HG03175 (cell line): ENCODE measurements at regions not wholly inside any gene's neighbourhood (a gene's known extent, or its start where the extent isn't known, plus 50 kb on each side); places are given as distances from the start of the nearest gene placed in this dataset.
"Not testable (repeated sequence)": the region's sequence is repeated elsewhere in the genome, so short reads cannot be mapped to it uniquely, and the experiment has no call there.

Experiments used
- ATAC-seq: cut with Tn5 transposase; IDR thresholded peaks from one replicate; pipeline ENCODE4 v1.9.1; 2021; ENCODE audit warnings: mild to moderate bottlenecking, moderate library complexity; ENCODE audit not compliant: unreplicated experiment

GRCh38 chr20:30386099-30386498, 871.4 kb upstream of the DEFB115 start:
- ATAC-seq = not testable (repeated sequence)

- ATAC-seq = not testable (repeated sequence)
Measured at GRCh38 chr20:30387823-30388222, 869.6 kb upstream of the DEFB115 start.

- ATAC-seq = not testable (repeated sequence)
Measured at GRCh38 chr20:30393523-30393922, 863.9 kb upstream of the DEFB115 start.

GRCh38 chr20:30397111-30397510, 860.4 kb upstream of the DEFB115 start:
- ATAC-seq = not testable (repeated sequence)

- not testable (repeated sequence) for ATAC-seq
Measured at GRCh38 chr20:30405061-30405460, 852.4 kb upstream of the DEFB115 start.

GRCh38 chr20:30405585-30405984, 851.9 kb upstream of the DEFB115 start:
- ATAC-seq = not testable (repeated sequence)

- not testable (repeated sequence) for ATAC-seq
Measured at GRCh38 chr20:30406370-30406769, 851.1 kb upstream of the DEFB115 start.

- no peak for ATAC-seq
Measured at GRCh38 chr20:30412972-30413371, 844.5 kb upstream of the DEFB115 start.

GRCh38 chr20:30417387-30417786, 840.1 kb upstream of the DEFB115 start:
- ATAC-seq = not testable (repeated sequence)

- ATAC-seq = not testable (repeated sequence)
Measured at GRCh38 chr20:30418378-30418777, 839.1 kb upstream of the DEFB115 start.

- ATAC-seq = no peak
Measured at GRCh38 chr20:30419466-30419865, 838.0 kb upstream of the DEFB115 start.

GRCh38 chr20:30419871-30420420, 837.5 kb upstream of the DEFB115 start:
- ATAC-seq = not testable (repeated sequence)
